Cardiac fibroblast (primary cell): ENCODE measurements at regions not wholly inside any gene's neighbourhood (a gene's known extent, or its start where the extent isn't known, plus 50 kb on each side); places are given as distances from the start of the nearest gene placed in this dataset.
"Not testable (repeated sequence)": the region's sequence is repeated elsewhere in the genome, so short reads cannot be mapped to it uniquely, and the experiment has no call there.

Source experiments
- DNase-seq, 2 donors: peaks; one replicate each; pipeline versions ENCODE4 v3.0.0 to v3.0.0-alpha.2; 2010; ENCODE audit warnings: low read depth in 2 of 2
- H3K4me3 ChIP-seq, 2 donors: replicated peaks in 1 of 2; 1 replicate in 1 of 2; 2 replicates in 1 of 2; pipeline ENCODE4 v1.5.1; 2011; ENCODE audit warnings: low read depth in 2 of 2, low read length in 2 of 2, mild to moderate bottlenecking in 2 of 2, moderate library complexity in 1 of 2
- TF ChIP-seq, protein P1 (sequence below): IDR thresholded peaks from one replicate; pipeline ENCODE4 v1.5.1; 2011; ENCODE audit warnings: low read depth, mild to moderate bottlenecking, low read length, inconsistent platforms

DNA sequence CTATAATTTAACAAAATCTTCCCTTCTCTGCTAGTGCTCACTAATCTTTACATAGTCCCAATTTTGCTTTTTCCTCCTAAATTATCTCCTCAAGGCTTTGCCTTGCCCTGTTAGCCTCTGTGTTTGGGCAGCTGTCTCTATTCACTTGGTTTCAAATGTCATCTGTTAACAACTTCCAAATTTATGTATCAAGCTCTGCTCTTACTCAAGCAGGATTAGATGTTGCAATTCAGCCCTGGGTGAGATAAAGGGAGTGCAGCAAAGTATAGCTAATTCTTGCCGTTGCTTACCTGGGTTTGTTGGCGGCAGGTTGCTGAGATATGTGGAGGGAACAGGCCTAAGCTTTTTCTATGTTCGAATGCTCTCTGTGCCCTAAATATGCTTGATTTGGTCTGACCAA lies 483.8 kb downstream of the DMAC1 start:
- no peak overlapping the region for H3K4me3 ChIP-seq
- peak; percentile 52 to 67 for DNase-seq
- TF ChIP-seq, protein P1, sequence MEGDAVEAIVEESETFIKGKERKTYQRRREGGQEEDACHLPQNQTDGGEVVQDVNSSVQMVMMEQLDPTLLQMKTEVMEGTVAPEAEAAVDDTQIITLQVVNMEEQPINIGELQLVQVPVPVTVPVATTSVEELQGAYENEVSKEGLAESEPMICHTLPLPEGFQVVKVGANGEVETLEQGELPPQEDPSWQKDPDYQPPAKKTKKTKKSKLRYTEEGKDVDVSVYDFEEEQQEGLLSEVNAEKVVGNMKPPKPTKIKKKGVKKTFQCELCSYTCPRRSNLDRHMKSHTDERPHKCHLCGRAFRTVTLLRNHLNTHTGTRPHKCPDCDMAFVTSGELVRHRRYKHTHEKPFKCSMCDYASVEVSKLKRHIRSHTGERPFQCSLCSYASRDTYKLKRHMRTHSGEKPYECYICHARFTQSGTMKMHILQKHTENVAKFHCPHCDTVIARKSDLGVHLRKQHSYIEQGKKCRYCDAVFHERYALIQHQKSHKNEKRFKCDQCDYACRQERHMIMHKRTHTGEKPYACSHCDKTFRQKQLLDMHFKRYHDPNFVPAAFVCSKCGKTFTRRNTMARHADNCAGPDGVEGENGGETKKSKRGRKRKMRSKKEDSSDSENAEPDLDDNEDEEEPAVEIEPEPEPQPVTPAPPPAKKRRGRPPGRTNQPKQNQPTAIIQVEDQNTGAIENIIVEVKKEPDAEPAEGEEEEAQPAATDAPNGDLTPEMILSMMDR, result no peak

DNA sequence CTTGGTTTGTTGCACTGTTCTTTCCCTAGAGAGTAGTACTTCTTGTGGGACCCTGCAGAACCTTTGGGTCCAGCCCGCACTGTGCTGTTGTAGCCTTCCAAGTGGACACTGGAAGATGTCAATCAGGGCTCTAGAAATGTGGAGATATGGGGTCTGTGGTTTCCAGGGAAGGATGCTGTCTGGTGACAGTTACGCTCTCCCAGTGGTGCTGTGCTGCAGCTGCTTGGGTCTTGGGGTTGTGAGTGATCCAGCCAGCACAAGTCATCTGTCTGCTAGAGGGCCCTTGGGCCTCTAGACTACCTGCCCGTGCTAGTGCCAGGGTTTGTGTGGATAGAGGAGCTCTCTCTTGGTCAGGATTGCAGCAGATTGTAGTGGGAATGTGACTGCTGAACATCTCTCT lies 484.5 kb downstream of the DMAC1 start:
- TF ChIP-seq, protein P1, result no peak
- no peak overlapping the region for H3K4me3 ChIP-seq
- DNase-seq, result no peak

DNA sequence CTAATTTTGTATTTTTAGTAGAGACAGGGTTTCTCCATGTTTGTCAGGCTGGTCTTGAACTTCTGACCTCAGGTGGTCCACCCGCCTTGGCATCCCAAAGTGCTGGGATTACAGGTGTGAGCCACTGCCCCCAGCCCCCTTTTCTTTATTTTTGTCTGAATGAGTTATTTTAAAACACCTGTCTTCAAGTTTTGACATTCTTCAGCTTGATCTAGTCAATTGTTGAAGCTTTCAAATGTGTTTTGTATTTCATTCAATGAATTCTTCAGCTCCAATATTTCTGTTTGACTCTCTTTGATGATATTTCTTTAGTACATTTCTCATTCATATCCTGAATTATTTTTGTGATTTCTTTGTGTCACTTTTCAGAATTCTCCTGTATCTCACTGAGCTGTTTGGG lies 486.2 kb downstream of the DMAC1 start:
- TF ChIP-seq, protein P1, result no peak
- no peak for DNase-seq
- H3K4me3 ChIP-seq, result no peak overlapping the region

DNA sequence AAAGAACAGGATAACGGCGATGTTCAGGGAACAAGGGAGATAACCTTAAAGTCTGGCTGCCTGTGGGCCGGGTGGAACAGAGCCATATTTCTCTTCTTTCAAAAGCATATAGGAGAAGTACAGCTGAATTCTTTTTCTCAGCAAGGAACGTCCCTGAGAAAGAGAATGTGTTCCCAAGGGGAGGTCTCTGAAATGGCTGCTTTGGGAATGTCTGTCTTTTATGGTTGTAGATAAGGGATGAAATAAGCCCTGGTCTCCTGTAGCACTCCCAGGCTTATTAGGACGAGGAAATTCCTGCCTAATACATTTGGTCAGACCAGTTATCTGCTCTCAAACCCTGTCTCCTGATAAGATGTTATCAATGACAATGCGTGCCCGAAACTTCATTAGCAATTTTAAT lies 490.5 kb downstream of the DMAC1 start:
- not testable (repeated sequence) for H3K4me3 ChIP-seq

DNA sequence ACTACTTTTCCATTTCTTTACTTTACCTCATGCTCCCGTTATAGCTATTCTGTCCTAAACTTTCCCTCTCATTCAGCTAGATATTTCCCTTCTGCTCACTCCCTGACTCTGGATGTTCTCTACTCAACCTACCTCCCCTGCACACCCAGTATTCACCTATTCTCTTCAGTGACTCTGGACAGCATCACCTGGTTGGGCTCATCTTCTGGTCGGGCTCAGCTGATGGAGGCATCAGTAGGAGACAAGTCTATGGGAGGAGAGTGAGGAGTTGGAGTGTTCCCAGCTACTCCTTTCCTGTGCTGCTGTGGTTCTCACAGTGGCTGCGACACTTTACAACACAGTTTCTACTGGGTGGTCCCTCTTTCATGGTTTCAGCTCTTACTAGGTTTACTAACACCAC lies 493.9 kb downstream of the DMAC1 start:
- H3K4me3 ChIP-seq, result no peak overlapping the region
- no peak for DNase-seq
- TF ChIP-seq, protein P1, result no peak

More for the DNA sequence above, 490.5 kb downstream of the DMAC1 start:
- DNase-seq, result not testable (repeated sequence)

- DNase-seq, result no peak
- no peak overlapping the region for H3K4me3 ChIP-seq
- TF ChIP-seq, protein P1, result no peak
Observed at GRCh38 chr9:7304627-7304995, 495.0 kb downstream of the DMAC1 start.

- no peak for DNase-seq
- TF ChIP-seq, protein P1, result no peak
- no peak overlapping the region for H3K4me3 ChIP-seq
Observed at GRCh38 chr9:7303907-7304626, 495.5 kb downstream of the DMAC1 start.
